Progenitor cell of endocrine pancreas (in vitro differentiated cells): ENCODE measurements at regions not wholly inside any gene's neighbourhood (a gene's known extent, or its start where the extent isn't known, plus 50 kb on each side); places are given as distances from the start of the nearest gene placed in this dataset.

Source experiments
- DNase-seq: peaks from one replicate; pipeline ENCODE4 v3.0.0; 2021; ENCODE audit warnings: low spot score; ENCODE audit not compliant: unreplicated experiment
- H3K27ac Mint-ChIP-seq: 2 replicates; pipeline ENCODE4 v1.8.0; 2021; ENCODE audit warnings: mild to moderate bottlenecking, moderate library complexity, mixed read lengths
- H3K27me3 Mint-ChIP-seq: 2 replicates; pipeline ENCODE4 v1.8.0; 2021; ENCODE audit warnings: mixed read lengths
- H3K36me3 Mint-ChIP-seq: 2 replicates; pipeline ENCODE4 v1.8.0; 2022; ENCODE audit warnings: mixed read lengths; ENCODE audit not compliant: insufficient read depth
- H3K4me1 Mint-ChIP-seq: 2 replicates; pipeline ENCODE4 v1.8.0; 2021; ENCODE audit warnings: low read depth, mixed read lengths
- H3K4me3 Mint-ChIP-seq: 2 replicates; pipeline ENCODE4 v1.8.0; 2021; ENCODE audit warnings: low read depth, mild to moderate bottlenecking, moderate library complexity, mixed read lengths
- H3K9me3 Mint-ChIP-seq: 2 replicates; pipeline ENCODE4 v1.8.0; 2021; ENCODE audit warnings: low read depth, mixed read lengths
- TF ChIP-seq, protein P1 (sequence below): fragments of 200-600 bp; sonication (generic); IDR thresholded peaks from one replicate; pipeline ENCODE4 v1.5.0; 2021; ENCODE audit warnings: antibody characterized with exemption, mild to moderate bottlenecking; ENCODE audit not compliant: unreplicated experiment

DNA sequence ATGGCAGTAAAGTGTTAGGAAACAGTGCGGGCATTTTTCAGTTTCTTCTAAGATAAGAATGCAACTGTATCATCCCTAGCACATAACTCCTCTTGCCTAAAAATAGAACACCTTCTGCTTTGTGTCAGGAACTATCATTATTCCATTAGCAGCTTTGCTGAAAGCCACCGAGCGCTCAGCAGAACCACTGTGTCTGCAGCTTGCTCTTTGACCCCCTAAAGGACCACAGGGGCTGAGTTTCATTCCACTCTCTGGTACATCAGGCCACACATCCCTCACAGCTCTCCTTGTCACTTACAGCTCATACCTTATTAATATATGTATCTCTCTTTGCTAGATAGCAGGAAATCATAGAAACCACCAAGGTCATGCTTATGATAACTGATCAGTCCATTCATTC, 360.2 kb downstream of the KCNA4 start:
- no peaks in the 10 kb centered on the region for H3K4me1 Mint-ChIP-seq
- no peaks in the 10 kb centered on the region for H3K36me3 Mint-ChIP-seq
- no peak overlapping the region for H3K27ac Mint-ChIP-seq
- no peak for DNase-seq
- H3K27me3 Mint-ChIP-seq = no peaks in the 10 kb centered on the region
- TF ChIP-seq, protein P1, sequence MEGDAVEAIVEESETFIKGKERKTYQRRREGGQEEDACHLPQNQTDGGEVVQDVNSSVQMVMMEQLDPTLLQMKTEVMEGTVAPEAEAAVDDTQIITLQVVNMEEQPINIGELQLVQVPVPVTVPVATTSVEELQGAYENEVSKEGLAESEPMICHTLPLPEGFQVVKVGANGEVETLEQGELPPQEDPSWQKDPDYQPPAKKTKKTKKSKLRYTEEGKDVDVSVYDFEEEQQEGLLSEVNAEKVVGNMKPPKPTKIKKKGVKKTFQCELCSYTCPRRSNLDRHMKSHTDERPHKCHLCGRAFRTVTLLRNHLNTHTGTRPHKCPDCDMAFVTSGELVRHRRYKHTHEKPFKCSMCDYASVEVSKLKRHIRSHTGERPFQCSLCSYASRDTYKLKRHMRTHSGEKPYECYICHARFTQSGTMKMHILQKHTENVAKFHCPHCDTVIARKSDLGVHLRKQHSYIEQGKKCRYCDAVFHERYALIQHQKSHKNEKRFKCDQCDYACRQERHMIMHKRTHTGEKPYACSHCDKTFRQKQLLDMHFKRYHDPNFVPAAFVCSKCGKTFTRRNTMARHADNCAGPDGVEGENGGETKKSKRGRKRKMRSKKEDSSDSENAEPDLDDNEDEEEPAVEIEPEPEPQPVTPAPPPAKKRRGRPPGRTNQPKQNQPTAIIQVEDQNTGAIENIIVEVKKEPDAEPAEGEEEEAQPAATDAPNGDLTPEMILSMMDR = no peak
- H3K9me3 Mint-ChIP-seq = no peaks in the 10 kb centered on the region
- no peak overlapping the region for H3K4me3 Mint-ChIP-seq

GRCh38 chr11:29645373-29645772, 371.5 kb downstream of the KCNA4 start:
- Mint-ChIP-seq H3K4me3 (no peak overlapping the region), H3K27ac (no peak overlapping the region), H3K4me1 (peaks cover 6% of the 10 kb centered on the region), H3K36me3 (no peaks in the 10 kb centered on the region), H3K27me3 (no peaks in the 10 kb centered on the region), H3K9me3 (peaks cover 3% of the 10 kb centered on the region)
- no peak for DNase-seq
- TF ChIP-seq, protein P1 = no peak

GRCh38 chr11:29641201-29641600, 375.6 kb downstream of the KCNA4 start:
- H3K27me3 Mint-ChIP-seq = no peaks in the 10 kb centered on the region
- no peak overlapping the region for H3K4me3 Mint-ChIP-seq
- H3K9me3 Mint-ChIP-seq = no peaks in the 10 kb centered on the region
- no peaks in the 10 kb centered on the region for H3K36me3 Mint-ChIP-seq
- TF ChIP-seq, protein P1 = no peak
- H3K27ac Mint-ChIP-seq = no peak overlapping the region
- H3K4me1 Mint-ChIP-seq = peaks cover 22% of the 10 kb centered on the region
- DNase-seq = no peak

DNA sequence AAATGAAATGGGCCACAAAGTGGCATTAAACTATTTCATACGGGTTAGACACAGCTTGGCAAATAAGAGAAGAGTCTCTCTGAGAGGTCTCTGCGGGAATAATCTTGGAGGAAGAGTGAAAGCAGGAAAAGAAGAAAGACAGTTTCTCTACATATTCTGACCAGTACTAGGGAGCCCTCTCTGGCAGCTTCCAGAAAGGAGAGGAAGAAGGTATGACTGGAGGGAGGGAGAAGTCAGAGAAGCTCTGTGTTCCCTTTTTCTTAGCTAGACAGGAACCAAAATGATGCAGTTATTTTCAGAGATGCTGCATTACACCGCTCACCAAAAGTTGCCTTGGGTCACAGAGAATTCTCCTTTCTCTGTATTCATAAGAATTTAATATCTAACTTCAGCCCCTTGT, 382.1 kb downstream of the KCNA4 start:
- TF ChIP-seq, protein P1 = no peak
- Mint-ChIP-seq H3K27me3 (no peaks in the 10 kb centered on the region), H3K4me1 (peaks cover 11% of the 10 kb centered on the region), H3K27ac (no peak overlapping the region), H3K4me3 (no peak overlapping the region), H3K36me3 (no peaks in the 10 kb centered on the region), H3K9me3 (no peaks in the 10 kb centered on the region)
- DNase-seq = no peak

GRCh38 chr11:29634244-29634643, 382.6 kb downstream of the KCNA4 start:
- H3K9me3 Mint-ChIP-seq = no peaks in the 10 kb centered on the region
- no peak for DNase-seq
- H3K4me1 Mint-ChIP-seq = peaks cover 13% of the 10 kb centered on the region
- H3K36me3 Mint-ChIP-seq = no peaks in the 10 kb centered on the region
- TF ChIP-seq, protein P1 = peak; percentile 44
- H3K27ac Mint-ChIP-seq = no peak overlapping the region
- H3K4me3 Mint-ChIP-seq = no peak overlapping the region
- H3K27me3 Mint-ChIP-seq = no peaks in the 10 kb centered on the region
